PFSK-1 (cell line): ENCODE measurements at regions not wholly inside any gene's neighbourhood (a gene's known extent, or its start where the extent isn't known, plus 50 kb on each side); places are given as distances from the start of the nearest gene placed in this dataset.

ENCODE experiments used
- FOXP2 ChIP-seq: optimal IDR thresholded peaks from 2 replicates; pipeline ENCODE3; 2011; ENCODE audit warnings: borderline replicate concordance, control low read depth, inconsistent platforms; ENCODE audit not compliant: insufficient read depth; ENCODE audit errors: extremely low read length, extremely low read depth
- POLR2AphosphoS5 ChIP-seq: IDR thresholded peaks from 2 replicates; pipeline ENCODE4 v1.6.1; 2012; ENCODE audit warnings: low read depth, mild to moderate bottlenecking, control low read depth, low read length, moderate library complexity
- REST ChIP-seq, 2 experiments: IDR thresholded peaks; 2 replicates each; pipeline versions ENCODE4 v1.6.1 to v1.8.0; 2011 to 2012; ENCODE audit warnings: low read depth in 2 of 2, low read length in 2 of 2, control low read depth in 1 of 2, inconsistent platforms in 1 of 2, mild to moderate bottlenecking in 1 of 2, moderate library complexity in 1 of 2; ENCODE audit not compliant: insufficient read depth in 1 of 2

GRCh38 chr13:34217343-34218025, 399.5 kb downstream of the RFC3 start:
- TF ChIP-seq POLR2AphosphoS5 (no peak), FOXP2 (no peak), REST (IDR thresholded peaks at IDR 0.05; ENCODE audit: insufficient read depth in 1 of 2, low read depth in 2 of 2, low read length in 2 of 2) (no peak)
